ENCODE measurements at regions not wholly inside any gene's neighbourhood (a gene's known extent, or its start where the extent isn't known, plus 50 kb on each side); places are given as distances from the start of the nearest gene placed in this dataset.

GRCh38 chr2:225108805-225109204 is 66.5 kb upstream of the DOCK10 start:
- TF ChIP-seq CTCF (IDR thresholded peaks at IDR 0.05) (no peak), ZFX (IDR thresholded peaks at IDR 0.05; ENCODE audit: borderline replicate concordance) (no peak)

Data from 22Rv1 (cell line).